GM18868 (cell line): ENCODE measurements at regions not wholly inside any gene's neighbourhood (a gene's known extent, or its start where the extent isn't known, plus 50 kb on each side); places are given as distances from the start of the nearest gene placed in this dataset.

Source experiments
- ATAC-seq: cut with Tn5 transposase; IDR thresholded peaks from one replicate; pipeline ENCODE4 v1.9.1; 2021; ENCODE audit warnings: mild to moderate bottlenecking, moderate library complexity; ENCODE audit not compliant: unreplicated experiment

DNA sequence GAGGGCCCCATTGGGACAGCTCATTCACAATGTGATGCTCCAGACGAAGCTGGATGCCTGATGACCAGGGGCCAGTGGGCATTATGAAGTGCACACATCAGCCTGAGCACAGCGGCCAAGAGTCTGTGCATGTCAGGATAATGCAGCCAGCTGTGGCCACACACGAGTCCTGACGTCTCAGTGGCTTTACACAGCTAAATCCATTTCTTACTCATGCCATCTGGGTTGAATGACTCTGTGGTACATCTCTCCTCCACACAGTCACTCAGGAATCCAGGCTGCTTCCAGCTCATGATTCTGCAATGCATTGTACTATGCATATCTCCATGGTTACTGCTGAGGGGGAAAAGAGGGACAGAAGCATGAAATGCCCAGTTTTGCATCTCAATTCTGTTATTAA lies 123.6 kb downstream of the PRLHR start:
- no peak for ATAC-seq

DNA sequence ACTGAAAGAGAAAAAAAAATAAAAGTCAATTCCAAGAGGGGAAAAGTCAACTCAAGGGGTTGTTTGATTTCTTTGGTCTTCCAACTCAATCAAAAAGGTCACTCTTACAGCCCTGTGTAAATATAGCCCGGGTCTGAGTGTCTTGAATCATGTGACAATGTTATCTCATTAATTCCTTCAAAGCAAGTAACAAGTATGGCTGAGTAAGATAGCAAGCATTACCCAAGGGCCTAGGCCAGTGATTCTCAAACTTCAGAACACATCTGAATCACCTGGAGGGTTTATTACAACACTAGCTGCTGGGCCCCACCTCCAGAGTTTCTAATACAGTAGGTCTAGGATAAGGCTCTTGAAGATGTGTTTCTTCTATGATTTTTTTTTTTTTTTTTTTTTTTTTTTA lies 125.0 kb downstream of the PRLHR start:
- ATAC-seq = no peak

DNA sequence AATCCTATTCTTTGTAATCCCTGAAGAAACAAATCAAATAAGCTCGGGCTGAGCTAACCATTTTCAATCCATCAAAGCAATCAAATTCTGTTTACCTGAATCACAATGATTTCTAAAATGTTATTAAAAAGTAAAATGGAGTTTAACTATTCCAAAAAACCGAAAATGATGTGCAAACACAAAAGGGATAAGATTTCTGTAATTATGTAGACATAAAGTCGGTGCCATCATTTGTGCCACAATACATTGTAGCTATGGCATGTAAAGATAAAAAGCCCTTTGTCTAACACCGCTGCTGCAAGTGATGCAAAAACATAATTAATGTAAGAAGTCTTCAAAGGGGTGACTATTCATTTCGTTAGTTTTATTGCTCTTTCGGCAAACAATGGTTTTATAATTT lies 125.1 kb upstream of the FAM204A start:
- no peak for ATAC-seq

DNA sequence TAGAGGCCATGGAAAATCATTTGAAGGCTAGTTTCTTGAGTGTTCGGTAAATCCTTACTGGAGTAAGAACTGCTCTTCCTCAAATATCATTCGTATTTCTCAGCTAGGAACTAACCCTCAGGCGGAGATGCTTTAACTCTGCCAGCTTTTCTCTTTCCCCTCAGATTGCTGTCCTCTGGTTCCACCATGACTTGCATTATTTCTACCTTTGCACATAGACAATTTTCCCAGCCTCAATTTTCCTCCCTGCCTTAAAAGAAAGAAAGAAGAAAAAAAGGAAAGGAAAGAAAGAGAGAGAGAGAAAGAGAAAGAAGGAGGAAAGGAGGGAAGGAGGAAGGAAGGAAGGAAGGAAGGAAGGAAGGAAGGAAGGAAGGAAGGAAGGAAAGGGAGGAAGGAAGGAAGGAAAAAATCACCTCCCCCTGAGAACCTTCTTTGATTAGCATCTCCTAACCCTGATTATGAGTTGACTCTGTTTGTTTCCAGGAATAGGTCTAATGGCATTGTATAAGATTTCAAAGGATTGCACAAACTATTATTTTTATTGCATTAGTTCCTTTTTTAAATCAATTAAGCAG lies 123.3 kb upstream of the FAM204A start:
- ATAC-seq = no peak

DNA sequence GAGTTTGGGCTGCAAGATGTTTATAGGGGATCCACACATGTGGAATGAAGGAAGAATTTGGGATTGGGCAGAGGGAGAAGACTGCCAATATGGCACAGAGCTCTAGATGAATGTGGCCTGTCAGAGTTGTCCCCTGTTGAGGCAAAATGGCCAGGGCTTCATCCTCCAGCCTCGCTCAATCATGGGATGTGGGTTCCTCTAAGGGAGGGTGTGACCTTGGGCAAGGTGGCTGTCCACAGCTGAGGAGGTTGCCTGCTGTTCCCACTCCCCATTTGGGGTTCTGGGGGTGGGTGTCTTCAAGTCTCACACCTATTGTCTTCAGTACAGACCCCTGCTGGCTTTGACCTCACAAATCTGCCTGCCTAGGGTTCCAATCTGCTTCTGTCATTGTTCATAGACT lies 121.6 kb upstream of the FAM204A start:
- no peak for ATAC-seq

DNA sequence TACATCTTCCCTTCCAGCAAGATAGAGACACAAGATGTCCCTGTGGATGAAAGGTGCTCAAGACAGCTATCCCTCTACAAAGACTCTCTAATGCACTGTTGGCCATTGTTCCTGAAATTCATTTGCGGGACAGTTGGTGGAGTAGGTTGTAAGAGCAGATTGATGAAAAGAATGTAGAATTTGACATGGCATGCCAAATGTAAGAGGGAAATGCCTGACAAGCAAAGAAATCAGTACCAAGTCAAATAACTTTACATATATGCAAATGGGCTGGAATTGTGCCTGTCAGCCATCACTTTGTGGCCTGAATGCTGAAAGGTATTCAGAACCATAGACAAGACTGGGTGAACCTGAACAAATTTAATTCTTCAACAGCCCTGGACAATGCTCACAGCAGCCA lies 120.3 kb upstream of the FAM204A start:
- no peak for ATAC-seq

DNA sequence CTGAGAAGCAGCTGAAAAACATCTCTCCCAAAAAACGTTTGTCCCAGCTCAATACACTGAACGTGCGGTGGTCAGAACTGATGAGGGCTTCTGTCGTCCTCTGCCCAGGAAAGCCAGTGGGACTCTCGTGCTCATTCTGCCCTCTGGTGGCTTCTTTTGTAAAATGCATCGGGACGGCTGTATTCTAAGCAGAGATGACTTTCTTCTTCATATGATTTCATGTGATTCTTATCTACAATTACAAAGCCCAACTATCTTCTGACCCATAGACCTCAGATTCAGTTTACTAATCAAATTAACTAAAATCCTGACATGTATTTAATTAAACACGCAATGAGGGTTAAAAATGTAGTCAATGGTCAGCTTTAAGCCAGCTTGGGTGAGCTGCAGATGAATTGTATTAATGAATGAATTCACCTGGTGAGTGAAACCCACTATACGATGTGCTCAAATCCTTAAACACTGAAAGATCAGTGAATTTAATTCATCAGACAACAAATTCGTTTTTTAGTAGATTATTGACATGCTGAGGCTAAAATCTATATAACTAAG lies 117.6 kb upstream of the FAM204A start:
- ATAC-seq = peak; percentile 77

DNA sequence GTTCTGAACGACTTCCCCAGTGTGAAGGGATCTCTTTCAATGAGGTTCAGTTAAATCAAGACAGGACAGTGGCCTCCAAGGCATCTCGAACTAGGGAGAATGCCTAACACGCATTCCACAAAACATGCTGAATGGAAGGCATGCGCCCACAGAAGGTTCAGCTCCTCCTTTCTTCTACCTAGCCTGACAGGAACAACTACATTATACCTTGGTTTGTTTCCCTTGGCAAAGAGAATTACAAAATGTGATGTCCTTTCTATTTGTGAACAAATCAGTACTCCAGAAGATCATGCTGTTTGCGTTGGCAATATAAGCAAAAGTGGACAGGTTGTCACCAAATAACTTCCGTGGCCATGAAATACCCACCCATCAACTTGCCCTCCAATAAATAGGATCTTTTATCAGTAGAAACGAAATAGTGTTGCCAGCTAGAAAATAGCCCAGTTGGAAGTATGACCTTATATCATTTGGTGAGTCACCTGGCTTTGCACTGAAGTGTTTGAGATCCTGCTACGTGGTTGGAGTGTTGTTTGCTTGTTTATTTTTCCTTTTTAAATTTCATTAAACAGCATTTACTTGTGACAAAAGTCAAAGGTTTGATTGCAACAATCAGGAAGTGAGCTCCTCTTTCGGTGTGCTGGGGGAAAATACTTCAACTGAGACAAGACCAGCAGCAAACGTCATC lies 117.0 kb upstream of the FAM204A start:
- no peak for ATAC-seq

DNA sequence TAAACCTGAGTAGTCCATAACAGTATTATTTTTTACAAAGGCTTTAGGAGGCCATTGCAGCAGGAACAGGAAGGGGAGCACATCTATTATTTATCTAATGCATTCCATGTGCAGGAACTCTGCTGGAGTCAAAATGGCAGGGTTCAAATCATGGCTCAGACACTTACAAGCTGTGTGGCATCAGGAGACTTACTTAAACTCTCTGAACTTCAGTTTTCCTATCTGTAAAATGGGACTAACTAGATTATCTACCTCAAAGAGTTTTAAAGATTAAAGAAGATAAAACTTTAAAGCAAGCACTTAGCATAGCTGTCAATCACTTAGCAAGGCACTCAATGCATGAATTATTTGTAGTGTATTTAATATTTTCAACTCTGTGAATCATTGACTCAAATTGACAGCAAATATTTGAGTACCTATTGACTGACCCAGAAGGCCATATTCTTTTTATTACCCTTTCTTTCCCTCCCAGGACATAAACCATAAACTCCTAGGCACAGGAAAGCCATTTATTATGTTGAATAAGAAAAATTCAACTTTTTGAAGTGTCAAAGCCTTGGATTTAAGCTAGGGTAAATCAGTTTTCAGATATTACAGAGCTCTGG lies 115.8 kb upstream of the FAM204A start:
- ATAC-seq = no peak

DNA sequence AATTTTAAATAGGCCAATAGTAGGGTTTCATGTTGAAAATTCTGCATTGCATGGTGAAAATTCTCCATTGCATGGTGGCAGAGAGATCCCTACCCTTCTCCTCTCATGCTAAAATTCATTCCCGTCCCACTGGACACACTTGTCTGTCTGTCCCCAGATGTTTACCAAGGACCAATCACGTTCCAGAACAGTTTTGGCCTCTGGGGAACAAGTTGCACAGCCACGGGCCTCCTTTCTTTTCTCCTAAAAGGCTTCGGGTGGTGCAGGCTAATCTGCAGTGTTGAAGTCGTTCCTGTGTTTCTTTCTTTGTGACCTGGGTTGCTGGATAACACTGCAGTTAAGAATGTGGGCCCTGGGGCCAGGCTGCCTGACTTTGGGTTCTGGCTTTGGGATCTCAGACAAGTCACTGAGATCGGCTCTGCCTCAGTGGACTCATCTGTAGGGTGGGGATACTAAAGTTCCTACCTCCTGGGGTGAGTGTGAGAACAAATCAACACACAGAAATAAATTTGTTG lies 113.1 kb upstream of the FAM204A start:
- ATAC-seq = no peak

DNA sequence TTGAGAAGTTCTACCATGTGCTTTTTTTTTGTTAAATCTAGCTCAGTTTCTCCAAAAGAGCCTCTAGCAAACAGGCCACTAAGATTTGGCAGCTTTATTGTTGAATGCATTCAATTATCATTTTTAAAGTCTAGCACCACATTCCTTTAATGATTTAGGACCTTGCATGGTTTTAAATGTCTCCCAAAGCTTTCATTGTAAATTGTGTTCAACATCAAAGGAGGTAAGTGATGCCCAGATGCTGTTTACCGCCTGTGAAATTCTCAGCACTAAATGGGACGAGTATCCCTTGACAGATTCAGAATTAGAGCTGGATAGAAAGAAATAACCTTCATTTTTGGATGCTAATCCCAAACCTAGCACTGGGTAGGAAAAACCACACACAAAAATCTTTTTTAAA lies 112.1 kb upstream of the FAM204A start:
- no peak for ATAC-seq

DNA sequence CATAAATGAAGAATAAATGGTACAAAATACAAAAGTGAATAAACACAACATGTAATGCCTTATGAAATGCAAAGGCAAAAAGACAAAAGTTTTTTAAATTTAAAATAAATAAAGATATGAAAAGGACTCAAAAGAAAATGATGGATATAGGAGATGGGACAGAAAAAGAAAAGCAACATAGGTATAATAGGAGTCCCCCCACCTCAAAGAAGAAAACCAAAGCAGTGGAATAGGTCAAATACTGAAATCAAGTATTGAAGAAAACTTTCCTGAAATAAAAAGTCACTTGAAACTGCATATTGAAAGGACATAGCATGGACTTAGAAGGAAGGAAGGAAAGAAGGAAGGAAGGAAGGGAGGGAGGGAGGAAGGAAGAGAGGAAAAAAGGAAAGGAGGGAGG lies 110.0 kb upstream of the FAM204A start:
- no peak for ATAC-seq

DNA sequence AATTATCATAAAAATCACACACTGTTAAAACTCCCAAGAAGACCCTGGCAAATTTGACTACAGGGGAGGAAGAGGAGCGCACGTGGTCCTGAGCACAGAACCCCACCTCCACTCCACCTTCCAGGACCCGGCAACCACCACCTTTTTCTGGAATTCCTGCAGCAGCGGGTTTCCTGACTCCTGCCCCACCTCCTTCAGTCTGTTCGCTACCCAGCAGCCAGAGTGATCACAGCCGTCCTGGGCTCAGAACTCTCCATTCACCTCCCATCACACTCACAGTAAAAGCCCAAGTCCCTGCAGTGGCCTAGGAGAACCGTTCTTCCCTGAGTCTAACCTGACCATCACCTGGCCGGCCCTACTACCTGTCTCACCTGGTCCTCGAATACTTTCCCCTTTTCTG lies 107.4 kb upstream of the FAM204A start:
- no peak for ATAC-seq

DNA sequence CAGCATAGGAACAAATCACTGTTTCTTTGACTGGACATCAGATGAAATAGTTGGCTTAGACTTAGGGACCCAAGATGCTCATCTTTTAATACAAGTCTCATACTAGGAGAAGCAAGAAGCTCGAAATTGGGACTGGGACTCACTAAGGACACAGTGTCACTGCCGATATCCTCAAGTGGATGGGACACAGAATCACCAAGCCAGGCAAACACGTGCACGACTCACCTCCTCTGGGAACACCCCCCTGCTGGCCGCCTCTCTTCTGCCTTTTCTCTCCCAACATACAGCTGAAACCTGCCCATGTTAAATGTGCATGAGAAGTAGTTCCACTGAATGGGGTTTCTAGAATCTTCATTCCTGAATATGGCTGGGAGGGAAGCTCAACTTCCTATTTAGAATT lies 106.6 kb upstream of the FAM204A start:
- ATAC-seq = no peak

DNA sequence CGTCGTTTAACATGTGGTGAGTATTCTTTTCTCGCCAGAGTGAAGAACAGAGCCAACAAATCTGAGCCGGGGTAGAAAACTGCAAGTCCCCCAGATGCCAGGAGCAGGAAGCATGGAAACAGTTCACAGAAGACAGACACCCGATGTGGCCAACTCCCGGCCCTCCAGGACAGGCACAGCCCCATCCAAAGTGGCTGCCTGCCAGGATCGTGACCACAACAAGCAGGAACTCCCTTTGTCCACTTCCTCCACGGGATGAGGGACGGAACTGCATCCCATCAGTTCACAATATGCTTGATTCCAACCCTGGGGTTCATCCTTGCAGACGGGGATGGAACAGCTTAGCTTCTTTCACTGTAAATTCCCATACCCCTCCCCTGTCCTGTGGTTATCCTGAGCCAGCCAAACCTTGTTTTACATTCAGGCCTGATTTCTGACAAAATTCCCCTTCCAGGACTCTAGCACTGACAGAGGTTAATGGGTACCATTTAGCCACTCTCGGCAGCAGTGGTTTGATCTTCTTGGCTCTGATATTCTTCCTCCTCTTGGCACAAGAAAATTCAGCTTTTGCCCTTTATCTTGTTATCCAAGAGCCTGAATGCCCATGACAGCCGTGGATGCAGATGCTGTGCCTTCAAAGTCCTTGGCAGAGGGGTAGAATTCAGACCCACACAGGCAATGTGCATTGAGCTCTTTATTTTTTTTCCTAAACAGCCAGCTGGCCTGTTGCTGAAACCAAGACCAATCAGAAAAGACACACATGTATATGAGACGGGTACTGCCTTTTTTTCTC lies 105.5 kb upstream of the FAM204A start:
- ATAC-seq = no peak

DNA sequence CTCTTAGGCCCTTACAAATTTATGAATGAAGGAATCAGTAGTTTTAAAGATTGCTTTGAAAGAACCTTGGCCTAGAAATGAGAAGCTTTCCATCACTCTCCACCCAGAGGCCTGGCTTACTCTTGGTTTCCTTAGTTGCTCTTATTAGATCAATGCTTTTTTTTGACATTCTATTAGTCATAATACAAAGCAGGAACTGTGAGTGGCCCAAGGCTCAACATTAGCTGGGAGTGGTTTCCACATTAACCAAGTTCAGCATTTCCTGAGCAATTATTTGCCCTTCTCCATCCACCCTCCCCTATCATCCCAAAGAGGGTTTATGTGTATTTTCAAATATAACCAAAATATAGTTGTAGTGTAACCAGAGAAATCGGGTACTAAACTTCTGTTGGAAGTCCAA lies 103.4 kb upstream of the FAM204A start:
- ATAC-seq = no peak

DNA sequence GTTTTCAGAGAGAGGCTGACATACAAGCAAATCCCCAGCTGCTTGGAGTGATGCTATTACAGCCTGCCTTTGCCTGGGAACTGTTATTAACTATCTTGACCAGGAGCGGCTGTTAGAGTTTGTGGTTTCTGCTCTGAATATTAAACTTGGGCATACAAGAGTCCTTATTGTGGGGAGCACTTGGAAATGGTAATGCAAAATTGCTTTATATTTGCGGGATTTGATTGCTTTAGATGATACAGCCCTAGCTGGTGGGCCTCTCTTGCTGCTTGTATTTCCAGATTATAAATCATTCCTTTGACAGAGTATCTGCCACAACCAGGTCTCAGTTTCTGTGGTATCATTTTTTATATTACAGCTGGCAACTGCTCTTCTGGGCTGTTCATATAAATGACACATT lies 101.9 kb upstream of the FAM204A start:
- no peak for ATAC-seq

DNA sequence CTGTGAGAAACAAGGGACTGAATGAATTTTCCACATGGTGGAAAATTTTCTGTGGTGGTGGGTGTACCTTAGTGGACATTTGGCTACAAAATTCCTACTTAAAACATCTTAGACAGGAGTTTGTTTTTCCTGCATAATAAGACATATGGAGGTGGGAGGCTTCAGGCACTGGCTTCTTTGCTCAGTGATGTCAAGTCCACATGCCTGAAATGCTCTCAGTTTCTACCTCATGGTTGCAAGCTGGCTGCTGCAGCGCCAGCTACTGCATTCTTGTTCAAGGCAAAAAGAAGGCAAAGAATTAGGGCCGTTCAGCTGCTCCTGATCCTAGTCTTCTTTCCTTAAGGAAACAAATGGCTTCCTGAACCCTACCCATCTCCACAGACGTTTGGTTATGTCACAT lies 99.9 kb upstream of the FAM204A start:
- ATAC-seq = no peak

DNA sequence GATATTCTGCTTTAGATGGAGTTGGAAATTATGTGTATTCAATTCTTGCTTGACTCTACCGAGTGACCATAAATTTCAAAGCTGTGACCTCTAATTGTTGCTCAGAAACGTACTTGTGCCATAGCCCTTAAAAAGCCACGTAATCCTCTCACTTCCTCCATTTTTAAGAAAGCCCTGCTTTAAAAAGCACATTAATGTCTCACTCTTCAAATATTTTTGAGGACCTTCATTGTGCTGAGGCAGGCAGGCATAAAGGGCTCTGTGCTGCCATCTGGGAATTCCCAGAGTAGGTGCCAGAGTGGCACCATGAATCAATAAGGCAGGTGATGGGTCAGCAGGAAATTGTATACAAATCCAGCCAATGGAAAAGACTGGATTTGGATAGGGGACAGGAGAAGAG lies 97.7 kb upstream of the FAM204A start:
- ATAC-seq = peak; percentile 49

DNA sequence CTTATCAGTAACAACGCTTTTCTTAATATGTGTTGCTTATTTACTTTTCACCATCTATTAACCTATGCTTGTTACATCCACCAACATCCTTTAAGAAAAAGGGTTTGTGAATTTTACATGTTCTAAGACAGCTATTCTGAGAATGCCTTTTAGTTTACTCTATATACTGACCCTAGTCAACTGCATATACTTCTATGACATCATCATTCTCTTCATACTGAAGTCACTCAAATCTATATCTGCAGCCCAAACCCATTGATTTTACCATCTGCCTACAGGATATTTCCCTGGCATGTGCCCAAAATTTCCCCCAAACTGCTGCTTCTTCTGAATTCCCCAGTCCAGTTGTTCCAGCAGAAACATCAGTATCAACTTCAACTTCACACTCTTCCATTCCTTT lies 94.6 kb upstream of the FAM204A start:
- ATAC-seq = no peak

DNA sequence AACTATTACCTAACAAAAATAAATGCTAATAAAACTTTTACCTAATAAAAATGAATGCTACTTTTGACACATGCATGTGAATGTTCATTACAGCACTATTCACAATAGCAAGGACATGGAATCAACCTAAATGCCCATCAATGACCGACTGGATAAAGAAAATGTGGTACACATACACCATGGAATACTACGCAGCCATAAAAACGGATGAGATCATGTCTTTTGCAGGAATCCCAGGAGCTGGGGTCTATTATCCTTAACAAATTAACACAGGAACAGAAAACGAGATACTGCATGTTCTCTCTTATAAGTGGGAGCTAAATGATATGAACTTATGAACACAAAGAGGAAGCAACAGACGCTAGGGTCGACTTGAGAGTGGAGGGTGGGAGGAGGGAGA lies 88.1 kb upstream of the FAM204A start:
- ATAC-seq = no peak
